IPS DF 6.9 (cell line): ENCODE measurements at regions not wholly inside any gene's neighbourhood (a gene's known extent, or its start where the extent isn't known, plus 50 kb on each side); places are given as distances from the start of the nearest gene placed in this dataset.
"Not testable (repeated sequence)": the region's sequence is repeated elsewhere in the genome, so short reads cannot be mapped to it uniquely, and the experiment has no call there.

Experiments used
- DNase-seq: peaks from one replicate; pipeline ENCODE4 v3.0.0-alpha.2; 2013; ENCODE audit warnings: low read depth, low spot score
- H3K27ac ChIP-seq: one replicate; pipeline ENCODE4 v1.5.1; 2013; ENCODE audit warnings: low read length, control low read depth
- H3K27me3 ChIP-seq: 2 replicates; pipeline ENCODE4 v1.6.1; 2013; ENCODE audit warnings: mild to moderate bottlenecking, low read length; ENCODE audit not compliant: control insufficient read depth, insufficient read depth
- H3K36me3 ChIP-seq: 2 replicates; pipeline ENCODE4 v1.6.1; 2013; ENCODE audit warnings: low read length; ENCODE audit not compliant: control insufficient read depth, insufficient read depth
- H3K4me1 ChIP-seq: 2 replicates; pipeline ENCODE4 v1.6.1; 2013; ENCODE audit warnings: low read length; ENCODE audit not compliant: control insufficient read depth, insufficient read depth
- H3K4me3 ChIP-seq: 2 replicates; pipeline ENCODE4 v1.5.1; 2013; ENCODE audit warnings: mild to moderate bottlenecking, low read length
- H3K9me3 ChIP-seq: 2 replicates; pipeline ENCODE4 v1.6.1; 2013; ENCODE audit warnings: low read length, inconsistent platforms; ENCODE audit not compliant: control insufficient read depth, insufficient read depth
- whole genome bisulfite sequencing: extraction: QIAGEN DNeasy Blood & Tissue Kit; methylation state at CpG from one replicate; pipeline ENCODE4 v1.1.7; 2013; ENCODE audit warnings: mixed read lengths, missing lambda C conversion rate; ENCODE audit not compliant: insufficient read length, insufficient coverage; 5-methylcytosine and 5-hydroxymethylcytosine counted together

- Histone ChIP-seq H3K4me1 (no peaks in the 10 kb centered on the region), H3K36me3 (no peaks in the 10 kb centered on the region), H3K9me3 (no peaks in the 10 kb centered on the region), H3K4me3 (no peak overlapping the region), H3K27ac (no peak overlapping the region), H3K27me3 (no peaks in the 10 kb centered on the region)
- no CpG with 5 or more reads among the region's 2 CpGs for WGBS
- DNase-seq: no peak
Measured at GRCh38 chr15:95635666-95636065, 694.8 kb upstream of the NR2F2 start.

GRCh38 chr15:95636107-95636506 lies 694.4 kb upstream of the NR2F2 start:
- Histone ChIP-seq H3K9me3 (no peaks in the 10 kb centered on the region), H3K36me3 (no peaks in the 10 kb centered on the region), H3K27ac (no peak overlapping the region), H3K27me3 (no peaks in the 10 kb centered on the region), H3K4me3 (no peak overlapping the region), H3K4me1 (no peaks in the 10 kb centered on the region)
- DNase-seq: no peak
- no CpG with 5 or more reads among the region's 4 CpGs for WGBS

GRCh38 chr15:95637234-95637633 lies 693.3 kb upstream of the NR2F2 start:
- not testable (repeated sequence) for H3K27ac ChIP-seq, H3K4me3 ChIP-seq, DNase-seq, H3K9me3 ChIP-seq, H3K4me1 ChIP-seq, H3K36me3 ChIP-seq, H3K27me3 ChIP-seq
- WGBS: no CpG with 5 or more reads among the region's 3 CpGs

GRCh38 chr15:95639208-95639607 lies 691.3 kb upstream of the NR2F2 start:
- no CpG with 5 or more reads among the region's 4 CpGs for WGBS
- H3K4me3 ChIP-seq: no peak overlapping the region

GRCh38 chr15:95644100-95644875 lies 686.2 kb upstream of the NR2F2 start:
- WGBS: no CpG with 5 or more reads among the region's 5 CpGs
- Histone ChIP-seq H3K27me3 (no peaks in the 10 kb centered on the region), H3K4me1 (no peaks in the 10 kb centered on the region), H3K4me3 (no peak overlapping the region), H3K36me3 (no peaks in the 10 kb centered on the region), H3K9me3 (no peaks in the 10 kb centered on the region), H3K27ac (no peak overlapping the region)
- no peak for DNase-seq

More at GRCh38 chr15:95639208-95639607, 691.3 kb upstream of the NR2F2 start:
- DNase-seq: no peak
- H3K9me3 ChIP-seq: no peaks in the 10 kb centered on the region
- no peaks in the 10 kb centered on the region for H3K4me1 ChIP-seq
- H3K36me3 ChIP-seq: no peaks in the 10 kb centered on the region
- H3K27me3 ChIP-seq: no peaks in the 10 kb centered on the region
- H3K27ac ChIP-seq: no peak overlapping the region

- no peak for DNase-seq
- Histone ChIP-seq H3K4me1 (no peaks in the 10 kb centered on the region), H3K36me3 (no peaks in the 10 kb centered on the region), H3K27ac (no peak overlapping the region), H3K27me3 (no peaks in the 10 kb centered on the region), H3K4me3 (no peak overlapping the region), H3K9me3 (no peaks in the 10 kb centered on the region)
- no CpG with 5 or more reads among the region's 4 CpGs for WGBS
Measured at GRCh38 chr15:95645791-95646338, 684.6 kb upstream of the NR2F2 start.

GRCh38 chr15:95646484-95647273 lies 683.8 kb upstream of the NR2F2 start:
- no peak overlapping the region for H3K27ac ChIP-seq
- DNase-seq: no peak
- WGBS: no CpG with 5 or more reads among the region's 8 CpGs
- no peaks in the 10 kb centered on the region for H3K36me3 ChIP-seq
- H3K4me1 ChIP-seq: no peaks in the 10 kb centered on the region
- no peak overlapping the region for H3K4me3 ChIP-seq
- H3K27me3 ChIP-seq: no peaks in the 10 kb centered on the region
- no peaks in the 10 kb centered on the region for H3K9me3 ChIP-seq

GRCh38 chr15:95647531-95648277 lies 682.8 kb upstream of the NR2F2 start:
- Histone ChIP-seq H3K36me3 (no peaks in the 10 kb centered on the region), H3K9me3 (no peaks in the 10 kb centered on the region), H3K4me1 (no peaks in the 10 kb centered on the region), H3K27me3 (no peaks in the 10 kb centered on the region), H3K4me3 (no peak overlapping the region), H3K27ac (no peak overlapping the region)
- no peak for DNase-seq
- WGBS: 100% methylated on average over 1 of the region's 10 CpGs

- Histone ChIP-seq H3K36me3 (no peaks in the 10 kb centered on the region), H3K27ac (no peak overlapping the region), H3K4me3 (no peak overlapping the region), H3K9me3 (no peaks in the 10 kb centered on the region), H3K27me3 (no peaks in the 10 kb centered on the region), H3K4me1 (no peaks in the 10 kb centered on the region)
- WGBS: no CpG with 5 or more reads among the region's 8 CpGs
- DNase-seq: no peak
Measured at GRCh38 chr15:95653361-95653805, 677.1 kb upstream of the NR2F2 start.

- WGBS: no CpG with 5 or more reads among the region's 4 CpGs
- DNase-seq: no peak
- H3K4me3 ChIP-seq: no peak overlapping the region
- no peak overlapping the region for H3K27ac ChIP-seq
- no peaks in the 10 kb centered on the region for H3K4me1 ChIP-seq
- H3K9me3 ChIP-seq: no peaks in the 10 kb centered on the region
- H3K36me3 ChIP-seq: no peaks in the 10 kb centered on the region
- H3K27me3 ChIP-seq: no peaks in the 10 kb centered on the region
Measured at GRCh38 chr15:95655089-95655607, 675.4 kb upstream of the NR2F2 start.
